Mesodermal cell (in vitro differentiated cells): ENCODE measurements at regions not wholly inside any gene's neighbourhood (a gene's known extent, or its start where the extent isn't known, plus 50 kb on each side); places are given as distances from the start of the nearest gene placed in this dataset.
"Not testable (repeated sequence)": the region's sequence is repeated elsewhere in the genome, so short reads cannot be mapped to it uniquely, and the experiment has no call there.

Experiments used
- H3K27ac ChIP-seq: 2 replicates; pipeline ENCODE4 v1.7.0; 2013; ENCODE audit warnings: mild to moderate bottlenecking, low read depth, low read length, moderate library complexity; ENCODE audit not compliant: severe bottlenecking
- H3K36me3 ChIP-seq: 2 replicates; pipeline ENCODE4 v1.7.1; 2013; ENCODE audit warnings: mild to moderate bottlenecking, low read length, moderate library complexity; ENCODE audit not compliant: control insufficient read depth, insufficient read depth
- H3K4me1 ChIP-seq: one replicate; pipeline ENCODE4 v1.7.1; 2013; ENCODE audit warnings: mild to moderate bottlenecking, low read length; ENCODE audit not compliant: insufficient read depth, control insufficient read depth, poor library complexity, severe bottlenecking
- H3K4me3 ChIP-seq: 2 replicates; pipeline ENCODE4 v1.7.0; 2013; ENCODE audit warnings: low read length, control low read depth, mild to moderate bottlenecking; ENCODE audit not compliant: insufficient read depth, poor library complexity, severe bottlenecking; ENCODE audit errors: extremely low read depth
- H3K9me3 ChIP-seq: 2 replicates; pipeline ENCODE4 v1.7.1; 2013; ENCODE audit warnings: mild to moderate bottlenecking, low read length, moderate library complexity; ENCODE audit not compliant: control insufficient read depth
- WGBS, 2 experiments: methylation state at CpG; one replicate each; pipeline ENCODE4 v1.1.5; 2013; ENCODE audit warnings: missing lambda C conversion rate in 2 of 2; ENCODE audit not compliant: insufficient coverage in 2 of 2; 5-methylcytosine and 5-hydroxymethylcytosine counted together

GRCh38 chr2:146405402-146406309 is 1439.2 kb upstream of the ACVR2A start:
- not testable (repeated sequence) for H3K4me1 ChIP-seq, H3K9me3 ChIP-seq, H3K27ac ChIP-seq, H3K4me3 ChIP-seq, H3K36me3 ChIP-seq
- WGBS, 2 experiments = 96 to 100% methylated on average over 5 to 8 of the region's 30 CpGs

GRCh38 chr2:146403546-146404160 is 1441.2 kb upstream of the ACVR2A start:
- not testable (repeated sequence) for H3K4me3 ChIP-seq, H3K9me3 ChIP-seq, H3K4me1 ChIP-seq, H3K27ac ChIP-seq, H3K36me3 ChIP-seq
- 90 to 98% methylated on average over 13 to 16 of the region's 28 CpGs for WGBS, 2 experiments

- Histone ChIP-seq H3K4me3 (no peak overlapping the region), H3K36me3 (no peaks in the 10 kb centered on the region), H3K4me1 (no peaks in the 10 kb centered on the region), H3K9me3 (no peaks in the 10 kb centered on the region), H3K27ac (no peak overlapping the region)
- 67 to 80% methylated on average over 2 to 6 of the region's 8 CpGs for WGBS, 2 experiments
Measured at GRCh38 chr2:146392631-146393030, 1452.2 kb upstream of the ACVR2A start.

GRCh38 chr2:146392186-146392585 is 1452.6 kb upstream of the ACVR2A start:
- Histone ChIP-seq H3K4me1 (no peaks in the 10 kb centered on the region), H3K27ac (no peak overlapping the region), H3K9me3 (no peaks in the 10 kb centered on the region), H3K36me3 (no peaks in the 10 kb centered on the region), H3K4me3 (no peak overlapping the region)
- WGBS, 2 experiments = 80% methylated on average over 1 of the region's 10 CpGs

GRCh38 chr2:146388757-146389156 is 1456.1 kb upstream of the ACVR2A start:
- Histone ChIP-seq H3K4me3 (no peak overlapping the region), H3K36me3 (no peaks in the 10 kb centered on the region), H3K9me3 (no peaks in the 10 kb centered on the region), H3K27ac (no peak overlapping the region), H3K4me1 (no peaks in the 10 kb centered on the region)
- no CpG with 5 or more reads among the region's 2 CpGs for WGBS, 2 experiments

- Histone ChIP-seq H3K27ac (no peak overlapping the region), H3K4me3 (no peak overlapping the region), H3K36me3 (no peaks in the 10 kb centered on the region), H3K9me3 (no peaks in the 10 kb centered on the region), H3K4me1 (no peaks in the 10 kb centered on the region)
- no CpG with 5 or more reads among the region's 1 CpG for WGBS, 2 experiments
Measured at GRCh38 chr2:146386096-146386495, 1458.7 kb upstream of the ACVR2A start.

- Histone ChIP-seq H3K4me1 (no peaks in the 10 kb centered on the region), H3K9me3 (no peaks in the 10 kb centered on the region), H3K4me3 (no peak overlapping the region), H3K27ac (no peak overlapping the region), H3K36me3 (no peaks in the 10 kb centered on the region)
- 89 to 93% methylated on average over 3 to 5 of the region's 5 CpGs for WGBS, 2 experiments
Measured at GRCh38 chr2:146385031-146385430, 1459.8 kb upstream of the ACVR2A start.

GRCh38 chr2:146376511-146377064 is 1468.2 kb upstream of the ACVR2A start:
- 84 to 96% methylated on average over 3 of the region's 4 CpGs for WGBS, 2 experiments
- no peaks in the 10 kb centered on the region for H3K4me1 ChIP-seq
- H3K36me3 ChIP-seq = no peaks in the 10 kb centered on the region
- no peak overlapping the region for H3K4me3 ChIP-seq
- H3K27ac ChIP-seq = no peak overlapping the region
- no peaks in the 10 kb centered on the region for H3K9me3 ChIP-seq

GRCh38 chr2:146374505-146374904 is 1470.3 kb upstream of the ACVR2A start:
- Histone ChIP-seq H3K4me3 (no peak overlapping the region), H3K9me3 (no peaks in the 10 kb centered on the region), H3K36me3 (no peaks in the 10 kb centered on the region), H3K27ac (no peak overlapping the region), H3K4me1 (no peaks in the 10 kb centered on the region)
- no CpG with 5 or more reads among the region's 1 CpG for WGBS, 2 experiments

- H3K36me3 ChIP-seq, H3K4me1 ChIP-seq, H3K9me3 ChIP-seq, H3K27ac ChIP-seq, H3K4me3 ChIP-seq: not testable (repeated sequence)
- 80 to 100% methylated on average over 1 of the region's 1 CpG for WGBS, 2 experiments
Measured at GRCh38 chr2:146371364-146371763, 1473.5 kb upstream of the ACVR2A start.

- Histone ChIP-seq H3K9me3 (no peaks in the 10 kb centered on the region), H3K4me3 (no peak overlapping the region), H3K4me1 (no peaks in the 10 kb centered on the region), H3K36me3 (no peaks in the 10 kb centered on the region), H3K27ac (no peak overlapping the region)
Measured at GRCh38 chr2:146370826-146371225, 1474.0 kb upstream of the ACVR2A start.
